GM10248 (cell line): ENCODE measurements at regions not wholly inside any gene's neighbourhood (a gene's known extent, or its start where the extent isn't known, plus 50 kb on each side); places are given as distances from the start of the nearest gene placed in this dataset.

Experiments
- CTCF ChIA-PET: fragments of 300-600 bp; sonication (Branson Sonifier 250); formaldehyde crosslinking; extraction: SDS; loops from one replicate; lab custom pipeline; 2021; ENCODE audit warnings: antibody characterized with exemption; lab: Yijun Ruan, JAX
- POLR2A ChIA-PET: fragments of 350-650 bp; sonication (Branson Sonifier 250); formaldehyde crosslinking; extraction: SDS; loops from one replicate; lab custom pipeline; 2020; ENCODE audit warnings: antibody characterized with exemption; lab: Yijun Ruan, JAX
- DNase-seq: peaks from one replicate; pipeline ENCODE4 v3.0.0; 2012; ENCODE audit errors: extremely low spot score
- TF ChIP-seq, protein P1 (sequence below): IDR thresholded peaks from 2 replicates; pipeline ENCODE4 v1.5.1; 2012; ENCODE audit warnings: mild to moderate bottlenecking, low read depth; ENCODE audit errors: extremely low read depth, missing control alignments, control extremely low read depth

DNA sequence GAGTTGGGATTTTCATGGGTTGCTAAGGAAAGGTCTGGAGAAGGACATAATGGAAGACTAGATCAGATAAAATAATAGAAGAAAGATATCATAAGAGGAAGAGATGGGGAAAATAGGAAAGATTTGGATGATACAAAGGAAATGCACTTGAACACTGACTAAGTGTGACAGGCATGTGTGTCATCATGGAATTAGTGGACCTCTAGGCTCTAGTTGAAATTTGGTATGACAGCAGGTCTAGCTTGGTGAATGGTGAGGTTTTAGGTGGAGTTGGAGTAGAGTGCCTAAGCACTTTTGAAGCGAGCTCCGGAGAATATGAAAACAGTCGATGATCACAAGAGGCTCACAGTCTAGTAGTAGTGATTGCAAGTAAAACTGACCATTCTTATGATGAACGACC is 73.0 kb upstream of the PTGS2 start:
- TF ChIP-seq, protein P1, sequence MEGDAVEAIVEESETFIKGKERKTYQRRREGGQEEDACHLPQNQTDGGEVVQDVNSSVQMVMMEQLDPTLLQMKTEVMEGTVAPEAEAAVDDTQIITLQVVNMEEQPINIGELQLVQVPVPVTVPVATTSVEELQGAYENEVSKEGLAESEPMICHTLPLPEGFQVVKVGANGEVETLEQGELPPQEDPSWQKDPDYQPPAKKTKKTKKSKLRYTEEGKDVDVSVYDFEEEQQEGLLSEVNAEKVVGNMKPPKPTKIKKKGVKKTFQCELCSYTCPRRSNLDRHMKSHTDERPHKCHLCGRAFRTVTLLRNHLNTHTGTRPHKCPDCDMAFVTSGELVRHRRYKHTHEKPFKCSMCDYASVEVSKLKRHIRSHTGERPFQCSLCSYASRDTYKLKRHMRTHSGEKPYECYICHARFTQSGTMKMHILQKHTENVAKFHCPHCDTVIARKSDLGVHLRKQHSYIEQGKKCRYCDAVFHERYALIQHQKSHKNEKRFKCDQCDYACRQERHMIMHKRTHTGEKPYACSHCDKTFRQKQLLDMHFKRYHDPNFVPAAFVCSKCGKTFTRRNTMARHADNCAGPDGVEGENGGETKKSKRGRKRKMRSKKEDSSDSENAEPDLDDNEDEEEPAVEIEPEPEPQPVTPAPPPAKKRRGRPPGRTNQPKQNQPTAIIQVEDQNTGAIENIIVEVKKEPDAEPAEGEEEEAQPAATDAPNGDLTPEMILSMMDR, result no peak
- no peak for DNase-seq
- ChIA-PET CTCF (interaction anchor here (1.5 to 3.0 kb wide), 2 partner anchors 16 to 30 kb away, joined by 5 to 8 read pairs; no protein-coding TSS in a partner anchor), POLR2A (no interaction called here)

DNA sequence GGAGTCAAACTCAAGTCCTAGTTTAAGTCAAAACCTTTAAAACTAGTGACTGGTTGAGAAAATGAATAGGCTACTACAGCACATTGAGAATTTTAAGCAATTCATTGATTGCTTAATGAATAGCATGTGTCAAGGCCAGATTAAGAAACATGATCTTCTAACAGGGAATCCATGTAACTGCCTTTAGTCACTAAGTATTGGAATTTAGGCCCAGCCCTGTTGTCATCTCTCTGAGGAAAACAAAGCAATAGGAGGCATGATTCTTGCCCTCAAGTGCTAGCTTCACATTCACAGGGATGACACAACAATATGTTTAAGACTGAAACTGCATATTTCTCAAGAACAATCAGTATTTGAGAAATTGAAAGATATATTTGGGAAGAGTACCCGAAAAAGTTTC is 70.0 kb upstream of the PTGS2 start:
- ChIA-PET CTCF (interaction anchor here (1.6 kb wide), 1 partner anchor 9 kb away, joined by 4 read pairs; no protein-coding TSS in a partner anchor), POLR2A (no interaction called here)
- no peak for DNase-seq
- TF ChIP-seq, protein P1, result no peak

DNA sequence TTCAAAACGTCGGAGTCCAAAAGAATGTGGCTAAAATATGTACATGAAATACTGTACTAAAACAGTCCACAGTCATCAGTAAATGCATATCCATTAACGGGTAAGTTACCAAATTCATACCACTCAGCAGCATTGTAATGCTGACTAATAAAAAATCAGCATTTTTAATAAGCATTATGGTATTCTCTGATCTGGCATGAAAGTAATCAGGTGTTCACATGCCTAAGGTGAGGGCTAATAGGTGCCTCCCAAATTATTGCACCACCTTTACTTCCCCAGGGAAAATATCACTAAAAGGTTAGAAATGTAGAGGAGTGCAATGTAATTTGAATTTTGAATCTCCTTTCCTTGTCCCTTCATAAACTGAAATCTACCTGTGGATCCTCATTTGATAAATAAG is 69.6 kb upstream of the PTGS2 start:
- ChIA-PET POLR2A (no interaction called here), CTCF (interaction anchor here (1.6 kb wide), 1 partner anchor 9 kb away, joined by 4 read pairs; no protein-coding TSS in a partner anchor)
- TF ChIP-seq, protein P1, result no peak
- DNase-seq, result no peak

DNA sequence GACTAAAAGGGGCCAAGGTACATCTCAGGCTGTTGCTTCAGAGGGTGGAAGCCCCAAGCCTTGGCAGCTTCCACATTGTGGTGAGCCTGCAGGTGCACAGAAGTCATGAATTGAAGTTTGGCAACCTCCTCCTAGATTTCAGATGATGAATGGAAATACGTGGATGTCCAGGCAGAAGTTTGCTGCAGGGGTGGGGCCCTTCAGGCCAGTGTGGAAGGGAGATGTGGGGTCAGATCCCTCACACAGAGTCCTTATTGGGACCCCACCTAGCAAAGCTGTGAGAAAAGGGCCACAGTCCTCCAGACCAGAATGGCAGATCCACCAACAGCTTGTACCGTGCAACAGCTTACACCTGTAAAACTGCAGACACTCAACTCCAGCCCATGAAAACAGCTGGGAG is 67.4 kb upstream of the PTGS2 start:
- TF ChIP-seq, protein P1, result no peak
- CTCF ChIA-PET, result interaction anchor here (0.9 kb wide), 1 partner anchor 9 kb away, joined by 5 read pairs; no protein-coding TSS in a partner anchor
- POLR2A ChIA-PET, result no interaction called here
- DNase-seq, result no peak

DNA sequence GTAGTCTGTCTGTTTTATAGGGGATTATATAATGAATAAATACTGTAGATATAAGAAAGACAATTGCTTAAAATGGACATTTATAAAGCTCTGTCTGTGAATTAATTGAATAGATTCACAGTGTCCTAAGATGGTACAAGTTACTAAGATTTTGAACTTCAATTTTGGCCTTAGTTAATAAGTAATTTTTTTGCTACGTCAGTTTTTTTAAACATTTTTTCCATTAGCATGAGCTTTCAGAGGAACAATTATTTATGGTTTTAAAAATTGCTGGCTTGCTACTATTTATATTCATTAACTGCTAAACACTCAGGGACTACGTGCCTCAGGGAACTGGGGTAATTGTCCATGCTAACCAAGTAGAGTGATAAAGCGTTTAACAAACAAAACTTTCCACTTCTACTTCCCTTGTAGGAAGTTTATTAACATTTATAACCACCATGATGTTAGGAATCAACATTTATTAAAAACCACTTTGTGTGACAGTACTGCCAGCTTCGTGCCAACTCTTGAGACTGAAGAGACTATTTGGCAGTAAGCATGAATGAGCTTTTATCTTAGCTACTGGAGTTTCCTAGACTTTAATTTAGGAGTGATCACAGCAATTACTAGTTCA is 65.4 kb upstream of the PTGS2 start:
- POLR2A ChIA-PET, result no interaction called here
- TF ChIP-seq, protein P1, result no peak
- DNase-seq, result no peak
- CTCF ChIA-PET, result interaction anchor here (0.8 to 1.5 kb wide), 6 partner anchors 10 to 26 kb away, joined by 3 to 7 read pairs (median 4); no protein-coding TSS in a partner anchor

DNA sequence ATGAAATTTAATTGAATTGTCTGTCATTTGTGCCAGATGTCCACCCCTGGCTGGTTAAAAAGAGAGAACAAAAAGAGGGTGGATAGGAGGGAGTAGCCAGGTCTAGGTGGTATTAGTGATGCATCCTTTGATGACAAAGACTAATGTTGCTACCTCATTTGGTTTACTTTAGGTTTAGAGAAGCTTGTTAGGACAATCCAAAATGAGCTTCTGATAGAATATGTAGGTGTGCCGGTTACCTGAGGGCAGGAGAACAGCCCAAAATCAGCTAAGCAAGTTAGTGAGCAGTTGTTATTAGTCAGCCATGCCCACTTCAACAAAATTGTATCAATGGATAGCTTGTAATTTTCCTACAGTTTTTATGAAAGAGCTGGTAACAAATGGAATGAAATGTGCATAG is 61.4 kb upstream of the PTGS2 start:
- CTCF ChIA-PET, result interaction anchor here (1.2 to 2.1 kb wide), 4 partner anchors 8 to 62 kb away, joined by 3 to 5 read pairs (median 4); no protein-coding TSS in a partner anchor
- no peak for DNase-seq
- POLR2A ChIA-PET, result no interaction called here
- TF ChIP-seq, protein P1, result no peak
